HG03378 (cell line): ENCODE measurements at regions not wholly inside any gene's neighbourhood (a gene's known extent, or its start where the extent isn't known, plus 50 kb on each side); places are given as distances from the start of the nearest gene placed in this dataset.
"Not testable (repeated sequence)": the region's sequence is repeated elsewhere in the genome, so short reads cannot be mapped to it uniquely, and the experiment has no call there.

ENCODE experiments used
- ATAC-seq: cut with Tn5 transposase; IDR thresholded peaks from one replicate; pipeline ENCODE4 v1.9.1; 2021; ENCODE audit warnings: mild to moderate bottlenecking, moderate library complexity; ENCODE audit not compliant: unreplicated experiment

GRCh38 chr13:53351021-53351420 is 322.4 kb downstream of the OLFM4 start:
- ATAC-seq: no peak

GRCh38 chr13:53357582-53357981 is 329.0 kb downstream of the OLFM4 start:
- ATAC-seq: no peak

- ATAC-seq: no peak
These were observed 340.3 kb downstream of the OLFM4 start for GRCh38 chr13:53368948-53369347.

GRCh38 chr13:53379485-53379884 is 350.9 kb downstream of the OLFM4 start:
- ATAC-seq: no peak

GRCh38 chr13:53382008-53382407 is 353.4 kb downstream of the OLFM4 start:
- no peak for ATAC-seq

GRCh38 chr13:53398051-53398450 is 369.4 kb downstream of the OLFM4 start:
- ATAC-seq: no peak

- no peak for ATAC-seq
These were observed 377.0 kb downstream of the OLFM4 start for GRCh38 chr13:53405616-53406015.

- no peak for ATAC-seq
These were observed 379.7 kb downstream of the OLFM4 start for GRCh38 chr13:53408306-53408705.

GRCh38 chr13:53408847-53409568 is 380.4 kb downstream of the OLFM4 start:
- no peak for ATAC-seq

- ATAC-seq: no peak
These were observed 382.9 kb downstream of the OLFM4 start for GRCh38 chr13:53411463-53411862.

GRCh38 chr13:53415135-53415534 is 386.5 kb downstream of the OLFM4 start:
- no peak for ATAC-seq

GRCh38 chr13:53417601-53418000 is 389.0 kb downstream of the OLFM4 start:
- ATAC-seq: no peak

GRCh38 chr13:53422415-53422814 is 393.8 kb downstream of the OLFM4 start:
- ATAC-seq: no peak

GRCh38 chr13:53436396-53436795 is 407.8 kb downstream of the OLFM4 start:
- ATAC-seq: no peak

- ATAC-seq: no peak
These were observed 411.0 kb downstream of the OLFM4 start for GRCh38 chr13:53439439-53440225.

- no peak for ATAC-seq
These were observed 414.4 kb downstream of the OLFM4 start for GRCh38 chr13:53442979-53443378.

GRCh38 chr13:53445686-53446085 is 417.1 kb downstream of the OLFM4 start:
- no peak for ATAC-seq

GRCh38 chr13:53447456-53447855 is 418.8 kb downstream of the OLFM4 start:
- no peak for ATAC-seq

- no peak for ATAC-seq
These were observed 419.2 kb downstream of the OLFM4 start for GRCh38 chr13:53447863-53448262.

- not testable (repeated sequence) for ATAC-seq
These were observed 423.7 kb downstream of the OLFM4 start for GRCh38 chr13:53452263-53452808.

- no peak for ATAC-seq
These were observed 432.2 kb downstream of the OLFM4 start for GRCh38 chr13:53460796-53461195.

GRCh38 chr13:53463106-53463505 is 434.5 kb downstream of the OLFM4 start:
- no peak for ATAC-seq
